IMR-90 (cell line): ENCODE measurements at regions not wholly inside any gene's neighbourhood (a gene's known extent, or its start where the extent isn't known, plus 50 kb on each side); places are given as distances from the start of the nearest gene placed in this dataset.

Source experiments
- ATAC-seq: fragments of 200-7000 bp; cut with Tn5 transposase; 2 replicates; pipeline ENCODE4 v1.9.1; 2020; ENCODE audit warnings: low read depth, mild to moderate bottlenecking, moderate library complexity
- BruUV-seq: library from RNA; stranded (reverse); fragments of 400-500 nt; replicated peaks from 2 replicates; lab custom pipeline; 2021; lab: Mats Ljungman, UMichigan
- CTCF ChIA-PET: fragments of 300-600 bp; formaldehyde crosslinking; extraction: SDS; loops from one replicate; lab custom pipeline; 2021; ENCODE audit warnings: antibody characterized with exemption; lab: Yijun Ruan, JAX
- POLR2A ChIA-PET: fragments of 300-600 bp; sonication (Branson Sonifier 250); formaldehyde crosslinking; loops from one replicate; lab custom pipeline; 2022; ENCODE audit warnings: antibody characterized with exemption; ENCODE audit not compliant: unreplicated experiment; lab: Charles Lee
- DNase-seq: peaks from one replicate; pipeline ENCODE4 v3.0.0; 2013
- H2AFZ ChIP-seq: replicated peaks from 2 replicates; pipeline ENCODE3; 2013; ENCODE audit warnings: low read length, mild to moderate bottlenecking; ENCODE audit not compliant: poor library complexity
- H2AK5ac ChIP-seq: 2 replicates; pipeline ENCODE4 v1.6.1; 2013; ENCODE audit warnings: low read depth, low read length, inconsistent platforms
- H2AK9ac ChIP-seq: replicated peaks from 2 replicates; pipeline ENCODE3; 2013; ENCODE audit warnings: mild to moderate bottlenecking, low read depth, low read length, moderate library complexity; ENCODE audit not compliant: poor library complexity
- H2BK120ac ChIP-seq: 2 replicates; pipeline ENCODE4 v1.6.1; 2013; ENCODE audit warnings: low read depth, low read length, inconsistent platforms
- H2BK15ac ChIP-seq: 3 replicates; pipeline ENCODE4 v1.6.1; 2013; ENCODE audit warnings: low read depth, low read length, inconsistent platforms
- H2BK20ac ChIP-seq: 2 replicates; pipeline ENCODE4 v1.6.1; 2013; ENCODE audit warnings: low read depth, mild to moderate bottlenecking, inconsistent platforms, low read length, moderate library complexity
- H2BK5ac ChIP-seq: 2 replicates; pipeline ENCODE4 v1.6.1; 2013; ENCODE audit warnings: mild to moderate bottlenecking, low read depth, low read length, inconsistent platforms; ENCODE audit not compliant: poor library complexity, severe bottlenecking
- H3K14ac ChIP-seq: replicated peaks from 2 replicates; pipeline ENCODE4 v1.6.1; 2013; ENCODE audit warnings: low read depth, low read length, inconsistent platforms
- H3K18ac ChIP-seq: 2 replicates; pipeline ENCODE4 v1.6.1; 2013; ENCODE audit warnings: low read depth, low read length, control low read depth
- H3K23ac ChIP-seq: 2 replicates; pipeline ENCODE4 v1.6.1; 2013; ENCODE audit warnings: low read depth, low read length, inconsistent platforms
- H3K27ac ChIP-seq: 2 replicates; pipeline ENCODE4 v1.5.1; 2013; ENCODE audit warnings: mild to moderate bottlenecking, control low read depth, low read length; ENCODE audit not compliant: insufficient read depth
- H3K27me3 ChIP-seq: 2 replicates; pipeline ENCODE4 v1.6.1; 2013; ENCODE audit warnings: low read length; ENCODE audit not compliant: control insufficient read depth, insufficient read depth
- H3K36me3 ChIP-seq: 2 replicates; pipeline ENCODE4 v1.6.1; 2013; ENCODE audit warnings: low read length, mixed read lengths; ENCODE audit not compliant: control insufficient read depth, insufficient read depth
- H3K4ac ChIP-seq: 2 replicates; pipeline ENCODE4 v1.6.1; 2013; ENCODE audit warnings: low read depth, low read length, inconsistent platforms
- H3K4me1 ChIP-seq: 2 replicates; pipeline ENCODE4 v1.6.1; 2013; ENCODE audit warnings: low read length, mixed read lengths; ENCODE audit not compliant: control insufficient read depth, insufficient read depth
- H3K4me2 ChIP-seq: 2 replicates; pipeline ENCODE4 v1.6.1; 2013; ENCODE audit warnings: low read depth, mild to moderate bottlenecking, control low read depth, low read length, moderate library complexity
- H3K4me3 ChIP-seq: 2 replicates; pipeline ENCODE4 v1.5.1; 2013; ENCODE audit warnings: low read depth, mild to moderate bottlenecking, control low read depth, low read length, moderate library complexity; ENCODE audit not compliant: insufficient read depth
- H3K56ac ChIP-seq: 2 replicates; pipeline ENCODE4 v1.6.1; 2013; ENCODE audit warnings: low read length, inconsistent platforms; ENCODE audit not compliant: insufficient read depth; ENCODE audit errors: extremely low read depth
- H3K79me1 ChIP-seq, 2 experiments: 2 replicates each; pipeline ENCODE4 v1.6.1; 2013; ENCODE audit warnings: low read length in 2 of 2, inconsistent platforms in 1 of 2, low read depth in 1 of 2
- H3K9ac ChIP-seq: 2 replicates; pipeline ENCODE4 v1.6.1; 2013; ENCODE audit warnings: low read depth, low read length, control low read depth
- H3K9me1 ChIP-seq: 2 replicates; pipeline ENCODE4 v1.6.1; 2013; ENCODE audit warnings: low read length, inconsistent platforms; ENCODE audit not compliant: insufficient read depth
- H3K9me3 ChIP-seq: 2 replicates; pipeline ENCODE4 v1.6.1; 2013; ENCODE audit warnings: low read length; ENCODE audit not compliant: control insufficient read depth, insufficient read depth
- H4K20me1 ChIP-seq: 2 replicates; pipeline ENCODE4 v1.6.1; 2013; ENCODE audit warnings: low read length, inconsistent platforms; ENCODE audit not compliant: insufficient read depth
- H4K5ac ChIP-seq: 2 replicates; pipeline ENCODE4 v1.6.1; 2013; ENCODE audit warnings: mild to moderate bottlenecking, low read depth, low read length, control low read depth
- H4K8ac ChIP-seq, 2 experiments: 2 replicates each; pipeline ENCODE4 v1.6.1; 2013; ENCODE audit warnings: low read depth in 2 of 2, low read length in 2 of 2, control low read depth in 1 of 2, inconsistent platforms in 1 of 2
- H4K91ac ChIP-seq: 2 replicates; pipeline ENCODE4 v1.6.1; 2013; ENCODE audit warnings: low read depth, low read length, inconsistent platforms; ENCODE audit not compliant: insufficient read depth
- BHLHE40 ChIP-seq: fragments of 150-350 bp; IDR thresholded peaks from 2 replicates; pipeline ENCODE4 v1.6.1; 2016; ENCODE audit warnings: mild to moderate bottlenecking, low read depth, low read length
- CEBPB ChIP-seq: IDR thresholded peaks from 2 replicates; pipeline ENCODE4 v1.6.1; 2012; ENCODE audit warnings: low read depth, low read length, improper control_type of control experiment
- CHD1 ChIP-seq: IDR thresholded peaks from 2 replicates; pipeline ENCODE4 v1.6.1; 2012; ENCODE audit warnings: low read depth, low read length, improper control_type of control experiment
- FOS ChIP-seq: fragments of 150-350 bp; IDR thresholded peaks from 2 replicates; pipeline ENCODE4 v1.6.1; 2016; ENCODE audit warnings: low read depth, low read length
- MAFK ChIP-seq: IDR thresholded peaks from 2 replicates; pipeline ENCODE4 v1.6.1; 2012; ENCODE audit warnings: low read depth, low read length, improper control_type of control experiment
- MAZ ChIP-seq: IDR thresholded peaks from 2 replicates; pipeline ENCODE4 v1.6.1; 2012; ENCODE audit warnings: low read depth, mild to moderate bottlenecking, low read length, improper control_type of control experiment, moderate library complexity, borderline replicate concordance
- MXI1 ChIP-seq: IDR thresholded peaks from 2 replicates; pipeline ENCODE4 v1.6.1; 2012; ENCODE audit warnings: low read depth, mild to moderate bottlenecking, low read length, moderate library complexity, borderline replicate concordance
- NFE2L2 ChIP-seq: fragments of 150-350 bp; IDR thresholded peaks from 2 replicates; pipeline ENCODE4 v1.6.1; 2016; ENCODE audit warnings: low read depth, mild to moderate bottlenecking, low read length
- POLR2A ChIP-seq: IDR thresholded peaks from 2 replicates; pipeline ENCODE4 v1.6.1; 2012; ENCODE audit warnings: mild to moderate bottlenecking, low read depth, low read length
- RAD21 ChIP-seq: IDR thresholded peaks from 2 replicates; pipeline ENCODE4 v1.6.1; 2012; ENCODE audit warnings: low read length, improper control_type of control experiment
- RCOR1 ChIP-seq: IDR thresholded peaks from 2 replicates; pipeline ENCODE4 v1.6.1; 2012; ENCODE audit warnings: mild to moderate bottlenecking, low read length, improper control_type of control experiment; ENCODE audit not compliant: insufficient replicate concordance
- RFX5 ChIP-seq: IDR thresholded peaks from 2 replicates; pipeline ENCODE4 v1.8.0; 2012; ENCODE audit warnings: low read depth, mild to moderate bottlenecking, low read length, moderate library complexity
- SMC3 ChIP-seq: fragments of 150-350 bp; IDR thresholded peaks from 2 replicates; pipeline ENCODE4 v1.6.1; 2016; ENCODE audit warnings: low read depth, mild to moderate bottlenecking, antibody characterized with exemption, low read length, moderate library complexity
- WGBS, 2 experiments: methylation state at CpG; one replicate each; pipeline versions ENCODE4 v1.1.5 to v1.1.7; 2013; ENCODE audit warnings: missing lambda C conversion rate in 2 of 2; ENCODE audit not compliant: insufficient read length in 1 of 2; ENCODE audit errors: extremely low coverage in 2 of 2; 5-methylcytosine and 5-hydroxymethylcytosine counted together
- dilution Hi-C: fragments of 300-500 bp; cut with HindIII; formaldehyde crosslinking; loops from one replicate; pipeline ENCODE4 v1.14.3; 2018; ENCODE audit warnings: low sequenced_read_pairs; ENCODE audit not compliant: unreplicated experiment
- in situ Hi-C: fragments of 300-500 bp; cut with MboI; formaldehyde crosslinking; loops from 3 replicates; pipeline ENCODE4 v1.14.3; 2019; ENCODE audit warnings: low sequenced_read_pairs, inconsistent platforms, mixed read lengths
- intact Hi-C: fragments of 100-400 bp; cut with micrococcal nuclease; formaldehyde crosslinking; loops from 2 replicates; pipeline ENCODE4 v1.10.0; 2022
- TF ChIP-seq, protein P1 (sequence below): conservative IDR thresholded peaks from 2 replicates; pipeline ENCODE4 v1.5.1; 2012; ENCODE audit warnings: mild to moderate bottlenecking, low read depth, low read length, improper control_type of control experiment
- TF ChIP-seq, protein P2 (sequence below): fragments of 150-350 bp; IDR thresholded peaks from 2 replicates; pipeline ENCODE4 v1.6.1; 2016; ENCODE audit warnings: low read depth, mild to moderate bottlenecking, low read length, moderate library complexity, borderline replicate concordance
- TF ChIP-seq, protein P3 (sequence below): fragments of 150-350 bp; IDR thresholded peaks from 2 replicates; pipeline ENCODE4 v1.6.1; 2017; ENCODE audit warnings: mild to moderate bottlenecking, antibody characterized with exemption, low read length, low read depth

DNA sequence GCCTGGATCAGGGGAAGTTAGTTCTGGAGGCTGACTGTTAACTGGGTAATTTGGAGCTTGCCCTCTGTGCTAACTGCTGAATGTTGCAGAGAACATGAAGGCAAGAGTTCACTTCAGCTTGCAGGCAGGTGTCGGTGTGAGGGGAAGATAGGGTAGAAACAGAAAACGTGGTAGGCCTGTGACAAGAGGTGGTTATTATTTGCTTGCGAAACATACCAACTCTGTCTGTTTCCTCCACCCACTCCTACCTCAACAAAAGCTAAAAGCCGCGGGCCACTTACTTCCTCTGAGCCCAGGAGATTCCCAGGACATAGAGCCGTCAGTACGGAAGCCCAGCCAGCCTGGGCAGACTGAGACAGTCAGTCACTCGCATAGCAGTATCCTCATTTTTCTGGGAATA lies 119.2 kb upstream of the ABCC4 start:
- H3K14ac ChIP-seq: no peak overlapping the region
- H2BK120ac ChIP-seq: no peak overlapping the region
- H2BK5ac ChIP-seq: no peak overlapping the region
- no peak overlapping the region for H3K27ac ChIP-seq
- WGBS, 2 experiments: no CpG with 5 or more reads among the region's 8 CpGs
- H3K27me3 ChIP-seq: peaks cover 16% of the 10 kb centered on the region
- H3K9me3 ChIP-seq: no peaks in the 10 kb centered on the region
- H3K4me2 ChIP-seq: no peak overlapping the region
- POLR2A ChIA-PET: no interaction called here
- H3K4me1 ChIP-seq: no peaks in the 10 kb centered on the region
- H3K18ac ChIP-seq: no peak overlapping the region
- H2BK15ac ChIP-seq: no peak overlapping the region
- no TSS peak for BruUV-seq
- DNase-seq (no peak), ATAC-seq (no peak)
- H4K20me1 ChIP-seq: no peaks in the 10 kb centered on the region
- H3K4ac ChIP-seq: no peak overlapping the region
- 0 out of 2 replicates have a peak, but pooled peaks cover 4% of the 10 kb centered on the region for H3K9me1 ChIP-seq
- no peaks in the 10 kb centered on the region for H3K36me3 ChIP-seq
- no peak overlapping the region for H4K5ac ChIP-seq
- no peak overlapping the region for H2AK5ac ChIP-seq
- H3K23ac ChIP-seq: no peak overlapping the region
- intact Hi-C loops: no loop called here
- TF ChIP-seq CHD1 (no peak), SMC3 (no peak), FOS (no peak), CEBPB (no peak), RAD21 (no peak), POLR2A (no peak), MXI1 (no peak), MAZ (no peak), NFE2L2 (no peak), MAFK (no peak), RFX5 (no peak), BHLHE40 (no peak), RCOR1 (no peak)
- TF ChIP-seq, protein P1, sequence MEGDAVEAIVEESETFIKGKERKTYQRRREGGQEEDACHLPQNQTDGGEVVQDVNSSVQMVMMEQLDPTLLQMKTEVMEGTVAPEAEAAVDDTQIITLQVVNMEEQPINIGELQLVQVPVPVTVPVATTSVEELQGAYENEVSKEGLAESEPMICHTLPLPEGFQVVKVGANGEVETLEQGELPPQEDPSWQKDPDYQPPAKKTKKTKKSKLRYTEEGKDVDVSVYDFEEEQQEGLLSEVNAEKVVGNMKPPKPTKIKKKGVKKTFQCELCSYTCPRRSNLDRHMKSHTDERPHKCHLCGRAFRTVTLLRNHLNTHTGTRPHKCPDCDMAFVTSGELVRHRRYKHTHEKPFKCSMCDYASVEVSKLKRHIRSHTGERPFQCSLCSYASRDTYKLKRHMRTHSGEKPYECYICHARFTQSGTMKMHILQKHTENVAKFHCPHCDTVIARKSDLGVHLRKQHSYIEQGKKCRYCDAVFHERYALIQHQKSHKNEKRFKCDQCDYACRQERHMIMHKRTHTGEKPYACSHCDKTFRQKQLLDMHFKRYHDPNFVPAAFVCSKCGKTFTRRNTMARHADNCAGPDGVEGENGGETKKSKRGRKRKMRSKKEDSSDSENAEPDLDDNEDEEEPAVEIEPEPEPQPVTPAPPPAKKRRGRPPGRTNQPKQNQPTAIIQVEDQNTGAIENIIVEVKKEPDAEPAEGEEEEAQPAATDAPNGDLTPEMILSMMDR: no peak
- TF ChIP-seq, protein P2, sequence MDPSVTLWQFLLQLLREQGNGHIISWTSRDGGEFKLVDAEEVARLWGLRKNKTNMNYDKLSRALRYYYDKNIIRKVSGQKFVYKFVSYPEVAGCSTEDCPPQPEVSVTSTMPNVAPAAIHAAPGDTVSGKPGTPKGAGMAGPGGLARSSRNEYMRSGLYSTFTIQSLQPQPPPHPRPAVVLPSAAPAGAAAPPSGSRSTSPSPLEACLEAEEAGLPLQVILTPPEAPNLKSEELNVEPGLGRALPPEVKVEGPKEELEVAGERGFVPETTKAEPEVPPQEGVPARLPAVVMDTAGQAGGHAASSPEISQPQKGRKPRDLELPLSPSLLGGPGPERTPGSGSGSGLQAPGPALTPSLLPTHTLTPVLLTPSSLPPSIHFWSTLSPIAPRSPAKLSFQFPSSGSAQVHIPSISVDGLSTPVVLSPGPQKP: no peak
- TF ChIP-seq, protein P3, sequence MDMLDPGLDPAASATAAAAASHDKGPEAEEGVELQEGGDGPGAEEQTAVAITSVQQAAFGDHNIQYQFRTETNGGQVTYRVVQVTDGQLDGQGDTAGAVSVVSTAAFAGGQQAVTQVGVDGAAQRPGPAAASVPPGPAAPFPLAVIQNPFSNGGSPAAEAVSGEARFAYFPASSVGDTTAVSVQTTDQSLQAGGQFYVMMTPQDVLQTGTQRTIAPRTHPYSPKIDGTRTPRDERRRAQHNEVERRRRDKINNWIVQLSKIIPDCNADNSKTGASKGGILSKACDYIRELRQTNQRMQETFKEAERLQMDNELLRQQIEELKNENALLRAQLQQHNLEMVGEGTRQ: no peak
- H3K56ac ChIP-seq: no peak overlapping the region
- in situ Hi-C loops: loop anchor here (25.0 kb wide), 1 partner anchor 758 kb away; no protein-coding TSS in a partner anchor
- no peak overlapping the region for H3K9ac ChIP-seq
- no peak overlapping the region for H2AK9ac ChIP-seq
- H3K4me3 ChIP-seq: no peak overlapping the region
- CTCF ChIA-PET: interaction anchor here (1.4 kb wide), 1 partner anchor 16 kb away, joined by 5 read pairs; no protein-coding TSS in a partner anchor
- no peak overlapping the region for H4K91ac ChIP-seq
- no peak overlapping the region for H4K8ac ChIP-seq
- peak overlapping the region; percentile 63 for H2AFZ ChIP-seq
- no peak overlapping the region for H2BK20ac ChIP-seq
- dilution Hi-C loops: no loop called here
- H3K79me1 ChIP-seq: no peaks in the 10 kb centered on the region
